ENCODE measurements at regions not wholly inside any gene's neighbourhood (a gene's known extent, or its start where the extent isn't known, plus 50 kb on each side); places are given as distances from the start of the nearest gene placed in this dataset.

DNA sequence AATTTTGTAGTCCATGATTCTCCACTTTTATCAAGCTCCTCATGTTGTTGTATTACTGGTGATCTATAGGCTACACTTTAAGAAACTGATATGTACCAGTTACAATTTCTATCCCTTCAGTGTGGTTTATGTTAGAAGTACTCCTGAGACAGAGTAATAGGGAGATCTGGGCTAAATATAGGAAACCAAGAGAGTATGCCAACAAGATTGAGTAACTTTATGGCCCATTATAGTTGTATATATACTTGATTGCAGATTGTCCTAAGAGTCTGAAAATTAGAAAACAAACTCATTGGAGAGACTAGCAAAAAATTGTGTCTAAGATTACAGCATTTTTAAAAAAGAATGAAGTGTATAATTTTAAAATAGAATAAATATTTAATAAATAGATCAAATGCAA is 605.6 kb downstream of the XIRP2 start:
- TF ChIP-seq, protein P1, sequence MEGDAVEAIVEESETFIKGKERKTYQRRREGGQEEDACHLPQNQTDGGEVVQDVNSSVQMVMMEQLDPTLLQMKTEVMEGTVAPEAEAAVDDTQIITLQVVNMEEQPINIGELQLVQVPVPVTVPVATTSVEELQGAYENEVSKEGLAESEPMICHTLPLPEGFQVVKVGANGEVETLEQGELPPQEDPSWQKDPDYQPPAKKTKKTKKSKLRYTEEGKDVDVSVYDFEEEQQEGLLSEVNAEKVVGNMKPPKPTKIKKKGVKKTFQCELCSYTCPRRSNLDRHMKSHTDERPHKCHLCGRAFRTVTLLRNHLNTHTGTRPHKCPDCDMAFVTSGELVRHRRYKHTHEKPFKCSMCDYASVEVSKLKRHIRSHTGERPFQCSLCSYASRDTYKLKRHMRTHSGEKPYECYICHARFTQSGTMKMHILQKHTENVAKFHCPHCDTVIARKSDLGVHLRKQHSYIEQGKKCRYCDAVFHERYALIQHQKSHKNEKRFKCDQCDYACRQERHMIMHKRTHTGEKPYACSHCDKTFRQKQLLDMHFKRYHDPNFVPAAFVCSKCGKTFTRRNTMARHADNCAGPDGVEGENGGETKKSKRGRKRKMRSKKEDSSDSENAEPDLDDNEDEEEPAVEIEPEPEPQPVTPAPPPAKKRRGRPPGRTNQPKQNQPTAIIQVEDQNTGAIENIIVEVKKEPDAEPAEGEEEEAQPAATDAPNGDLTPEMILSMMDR (IDR thresholded peaks at IDR 0.05): no peak
- TF ChIP-seq POLR2A (IDR thresholded peaks at IDR 0.05) (no peak), POLR2AphosphoS5 (IDR thresholded peaks at IDR 0.05) (no peak)
